H1 (cell line): ENCODE measurements at regions not wholly inside any gene's neighbourhood (a gene's known extent, or its start where the extent isn't known, plus 50 kb on each side); places are given as distances from the start of the nearest gene placed in this dataset.

Source experiments
- CTCF ChIA-PET: fragments of 300-600 bp; sonication (Branson Sonifier 250); formaldehyde crosslinking; loops from one replicate; lab custom pipeline; 2021; ENCODE audit not compliant: partially characterized antibody; lab: Charles Lee
- POLR2A ChIA-PET: fragments of 300-600 bp; sonication (Branson Sonifier 250); formaldehyde crosslinking; loops from one replicate; lab custom pipeline; 2021; ENCODE audit warnings: inconsistent platforms; ENCODE audit not compliant: partially characterized antibody; lab: Charles Lee
- DNase-seq, 2 experiments: peaks; one replicate each; pipeline versions ENCODE4 v3.0.0 to v3.0.0-alpha.2; 2010 to 2022; ENCODE audit warnings: low spot score in 2 of 2, low read depth in 1 of 2, mixed read lengths in 1 of 2
- FAIRE-seq: peaks from 2 replicates; lab custom pipeline; 2011; peaks lifted over from hg19 to GRCh38; lab: Jason Lieb, UNC
- H2AFZ ChIP-seq: 2 replicates; pipeline ENCODE4 v1.8.1; 2012; ENCODE audit warnings: low read length, inconsistent platforms
- H2AK5ac ChIP-seq: 2 replicates; pipeline ENCODE4 v1.6.1; 2013; ENCODE audit warnings: low read depth, low read length
- H2BK120ac ChIP-seq: replicated peaks from 2 replicates; pipeline ENCODE3; 2013; ENCODE audit warnings: low read depth, low read length, inconsistent platforms
- H2BK12ac ChIP-seq: 2 replicates; pipeline ENCODE4 v1.6.1; 2013; ENCODE audit warnings: low read depth, low read length
- H2BK15ac ChIP-seq: 2 replicates; pipeline ENCODE4 v1.6.1; 2013; ENCODE audit warnings: low read length
- H2BK20ac ChIP-seq: 2 replicates; pipeline ENCODE4 v1.6.1; 2013; ENCODE audit warnings: low read length
- H2BK5ac ChIP-seq: 2 replicates; pipeline ENCODE4 v1.6.1; 2013; ENCODE audit warnings: low read depth, low read length
- H3K14ac ChIP-seq: 2 replicates; pipeline ENCODE4 v1.6.1; 2013; ENCODE audit warnings: inconsistent platforms; ENCODE audit not compliant: insufficient read length
- H3K18ac ChIP-seq: 2 replicates; pipeline ENCODE4 v1.6.1; 2013; ENCODE audit warnings: low read length; ENCODE audit errors: extremely low read depth
- H3K23ac ChIP-seq: 2 replicates; pipeline ENCODE4 v1.6.1; 2013; ENCODE audit warnings: inconsistent platforms; ENCODE audit not compliant: insufficient read length
- H3K23me2 ChIP-seq: 2 replicates; pipeline ENCODE4 v1.6.1; 2013; ENCODE audit warnings: low read depth, low read length
- H3K27ac ChIP-seq: 2 replicates; pipeline ENCODE4 v1.6.1; 2011; ENCODE audit warnings: low read depth, low read length, inconsistent platforms
- H3K27me3 ChIP-seq, 4 experiments: replicated peaks in 1 of 4; 1 replicate in 1 of 4; 2 replicates in 3 of 4; pipeline versions ENCODE4 v1.6.1 to v1.8.1; 2011 to 2013; ENCODE audit warnings: low read length in 3 of 4, mild to moderate bottlenecking in 3 of 4, inconsistent platforms in 2 of 4, mixed read lengths in 2 of 4, moderate library complexity in 1 of 4; ENCODE audit not compliant: control insufficient read depth in 3 of 4, insufficient read depth in 3 of 4; ENCODE audit errors: extremely low read depth in 1 of 4
- H3K36me3 ChIP-seq, 4 experiments: 2 replicates each; pipeline versions ENCODE4 v1.6.1 to v1.8.1; 2011 to 2013; ENCODE audit warnings: mild to moderate bottlenecking in 4 of 4, low read length in 3 of 4, moderate library complexity in 2 of 4, control low read depth in 1 of 4, inconsistent platforms in 1 of 4; ENCODE audit not compliant: insufficient read depth in 4 of 4, control insufficient read depth in 2 of 4
- H3K4ac ChIP-seq: replicated peaks from 2 replicates; pipeline ENCODE3; 2013; ENCODE audit warnings: low read length, low read depth, mixed read lengths, inconsistent platforms; ENCODE audit not compliant: insufficient read length
- H3K4me1 ChIP-seq, 4 experiments: replicated peaks in 1 of 4; 1 replicate in 1 of 4; 2 replicates in 3 of 4; pipeline versions ENCODE4 v1.6.1 to v1.8.1; 2011 to 2013; ENCODE audit warnings: low read length in 3 of 4, inconsistent platforms in 2 of 4, mixed read lengths in 1 of 4; ENCODE audit not compliant: insufficient read depth in 4 of 4, control insufficient read depth in 3 of 4
- H3K4me2 ChIP-seq, 2 experiments: 2 replicates each; pipeline versions ENCODE4 v1.6.1 to v1.8.1; 2011 to 2013; ENCODE audit warnings: low read depth in 2 of 2, low read length in 2 of 2, control low read depth in 1 of 2, inconsistent platforms in 1 of 2, mild to moderate bottlenecking in 1 of 2; ENCODE audit not compliant: insufficient read depth in 1 of 2
- H3K4me3 ChIP-seq, 4 experiments: fragments of 200-600, 300-600 bp in 1 of 4; sonication (generic), shearing (Covaris generic), sonication (Bioruptor Twin) in 1 of 4; 2 replicates each; pipeline versions ENCODE4 v1.5.1 to v1.8.1; 2011 to 2016; ENCODE audit warnings: low read length in 4 of 4, low read depth in 3 of 4, control low read depth in 2 of 4, inconsistent platforms in 2 of 4, mild to moderate bottlenecking in 2 of 4, mixed read lengths in 1 of 4, moderate library complexity in 1 of 4; ENCODE audit not compliant: insufficient read depth in 2 of 4; ENCODE audit errors: extremely low read depth in 1 of 4
- H3K56ac ChIP-seq: replicated peaks from 2 replicates; pipeline ENCODE3; 2013; ENCODE audit warnings: low read depth, mild to moderate bottlenecking, mixed read lengths, low read length, inconsistent platforms; ENCODE audit not compliant: insufficient read length
- H3K79me1 ChIP-seq: 2 replicates; pipeline ENCODE4 v1.6.1; 2013; ENCODE audit warnings: low read depth, low read length, control low read depth
- H3K79me2 ChIP-seq, 2 experiments: 2 replicates each; pipeline versions ENCODE4 v1.6.1 to v1.8.1; 2012 to 2013; ENCODE audit warnings: low read length in 2 of 2, mild to moderate bottlenecking in 2 of 2, inconsistent platforms in 1 of 2; ENCODE audit not compliant: insufficient read depth in 2 of 2, control insufficient read depth in 1 of 2
- H3K9ac ChIP-seq, 4 experiments: replicated peaks in 1 of 4; 1 replicate in 1 of 4; 2 replicates in 3 of 4; pipeline versions ENCODE4 v1.6.1 to v1.8.1; 2011 to 2013; ENCODE audit warnings: low read depth in 3 of 4, low read length in 3 of 4, control low read depth in 2 of 4, mild to moderate bottlenecking in 2 of 4, moderate library complexity in 2 of 4, inconsistent platforms in 1 of 4; ENCODE audit errors: extremely low read depth in 1 of 4
- H3K9me3 ChIP-seq, 2 experiments: 2 replicates each; pipeline versions ENCODE4 v1.6.1 to v1.8.1; 2012 to 2013; ENCODE audit warnings: mild to moderate bottlenecking in 2 of 2, moderate library complexity in 2 of 2, control low read depth in 1 of 2, inconsistent platforms in 1 of 2, low read depth in 1 of 2, low read length in 1 of 2, mixed read lengths in 1 of 2; ENCODE audit not compliant: insufficient read depth in 2 of 2
- H4K20me1 ChIP-seq, 2 experiments: replicated peaks in 1 of 2; 2 replicates each; pipeline versions ENCODE3 to v1.8.1; 2011 to 2013; ENCODE audit warnings: inconsistent platforms in 2 of 2, low read length in 2 of 2, mild to moderate bottlenecking in 1 of 2; ENCODE audit not compliant: insufficient read depth in 2 of 2, control insufficient read depth in 1 of 2
- H4K5ac ChIP-seq: 2 replicates; pipeline ENCODE4 v1.6.1; 2013; ENCODE audit warnings: low read length, low read depth, mixed read lengths, inconsistent platforms; ENCODE audit not compliant: insufficient read length
- H4K8ac ChIP-seq: 2 replicates; pipeline ENCODE4 v1.8.0; 2013; ENCODE audit warnings: mild to moderate bottlenecking, moderate library complexity, low read length, inconsistent platforms; ENCODE audit not compliant: insufficient read depth; ENCODE audit errors: extremely low read depth
- H4K91ac ChIP-seq: replicated peaks from 2 replicates; pipeline ENCODE3; 2013; ENCODE audit warnings: low read length, mixed read lengths, inconsistent platforms; ENCODE audit not compliant: insufficient read length
- CEBPB ChIP-seq: IDR thresholded peaks from 2 replicates; pipeline ENCODE4 v1.6.1; 2012; ENCODE audit warnings: low read depth, low read length
- CREB1 ChIP-seq: IDR thresholded peaks from 2 replicates; pipeline ENCODE4 v1.6.1; 2012; ENCODE audit warnings: inconsistent platforms
- EZH2 ChIP-seq: fragments of 200-600 bp; sonication (generic); IDR thresholded peaks from 2 replicates; pipeline ENCODE4 v1.7.1; 2012; ENCODE audit warnings: low read depth, mild to moderate bottlenecking, moderate library complexity, low read length, inconsistent platforms; ENCODE audit not compliant: severe bottlenecking
- KDM1A ChIP-seq: fragments of 200-600, 300-600 bp; sonication (generic); IDR thresholded peaks from 2 replicates; pipeline ENCODE4 v1.7.1; 2016; ENCODE audit warnings: mild to moderate bottlenecking, low read length, borderline replicate concordance
- NANOG ChIP-seq: IDR thresholded peaks from 2 replicates; pipeline ENCODE4 v1.6.1; 2011; ENCODE audit warnings: low read length, low read depth, mild to moderate bottlenecking, inconsistent platforms; ENCODE audit not compliant: insufficient read depth, poor library complexity, severe bottlenecking
- POLR2A ChIP-seq, 2 experiments: IDR thresholded peaks; 1 replicate in 1 of 2; 2 replicates in 1 of 2; pipeline ENCODE4 v1.6.1; 2011; ENCODE audit warnings: low read depth in 2 of 2, low read length in 2 of 2, mild to moderate bottlenecking in 2 of 2; ENCODE audit errors: control extremely low read depth in 1 of 2
- RAD21 ChIP-seq, 2 experiments: IDR thresholded peaks in 1 of 2; conservative IDR thresholded peaks in 1 of 2; 2 replicates each; pipeline ENCODE4 v1.6.1; 2011; ENCODE audit warnings: low read depth in 2 of 2, low read length in 2 of 2, improper control_type of control experiment in 1 of 2, inconsistent platforms in 1 of 2, mild to moderate bottlenecking in 1 of 2, moderate library complexity in 1 of 2
- RNF2 ChIP-seq: fragments of 200-900, 300-1000 bp; sonication (generic); IDR thresholded peaks from 2 replicates; pipeline ENCODE4 v1.7.1; 2016; ENCODE audit warnings: borderline replicate concordance, low read depth, mild to moderate bottlenecking, antibody characterized with exemption, low read length; ENCODE audit not compliant: poor library complexity, severe bottlenecking; ENCODE audit errors: missing control alignments
- SIX5 ChIP-seq: IDR thresholded peaks from 2 replicates; pipeline ENCODE4 v1.6.1; 2011; ENCODE audit warnings: mild to moderate bottlenecking, low read depth, low read length
- SP4 ChIP-seq: IDR thresholded peaks from 2 replicates; pipeline ENCODE4 v1.6.1; 2012; ENCODE audit warnings: low read length, inconsistent platforms
- TAF7 ChIP-seq: optimal IDR thresholded peaks from 2 replicates; pipeline ENCODE3; 2011; ENCODE audit warnings: low read depth, mild to moderate bottlenecking, inconsistent platforms, low read length, moderate library complexity, borderline replicate concordance
- YY1 ChIP-seq: IDR thresholded peaks from 2 replicates; pipeline ENCODE4 v1.6.1; 2011; ENCODE audit warnings: low read depth, mild to moderate bottlenecking, low read length
- ZNF274 ChIP-seq: IDR thresholded peaks from 2 replicates; pipeline ENCODE4 v1.7.0; 2012; ENCODE audit warnings: low read length, borderline replicate concordance; ENCODE audit errors: extremely low read depth
- WGBS, 2 experiments: shearing (Covaris generic) in 1 of 2; methylation state at CpG; one replicate each; pipeline versions ENCODE4 v1.1.6 to v1.1.7; 2013 to 2015; ENCODE audit warnings: low lambda C conversion rate in 2 of 2, mixed read lengths in 2 of 2, inconsistent platforms in 1 of 2, low coverage in 1 of 2, missing lambda C conversion rate in 1 of 2; ENCODE audit not compliant: insufficient replicate concordance in 2 of 2, insufficient coverage in 1 of 2, insufficient read length in 1 of 2; ENCODE audit errors: extremely low coverage in 1 of 2, missing lambda C conversion rate in 1 of 2; 5-methylcytosine and 5-hydroxymethylcytosine counted together

GRCh38 chr13:58592786-58593185 is 961.2 kb downstream of the PCDH17 start:
- H2BK120ac ChIP-seq, result no peak overlapping the region
- TF ChIP-seq RNF2, result no peak
- no peak for TF ChIP-seq POLR2A (IDR thresholded peaks at IDR 0.05; ENCODE audit: control extremely low read depth in 1 of 2, low read depth in 2 of 2, low read length in 2 of 2)
- no peak for TF ChIP-seq RAD21 (IDR thresholded peaks at IDR 0.05 in 1 of 2, conservative IDR thresholded peaks at IDR 0.05 in 1 of 2; ENCODE audit: low read depth in 2 of 2, low read length in 2 of 2)
- TF ChIP-seq EZH2, result no peak
- TF ChIP-seq SIX5, result no peak
- no peak for TF ChIP-seq NANOG
- no peak for TF ChIP-seq CREB1
- TF ChIP-seq CEBPB, result no peak
- TF ChIP-seq YY1, result no peak
- no peak for TF ChIP-seq KDM1A
- no peak for TF ChIP-seq ZNF274
- TF ChIP-seq SP4, result no peak
- TF ChIP-seq TAF7, result no peak

More at GRCh38 chr13:58592786-58593185, 961.2 kb downstream of the PCDH17 start:
- Histone ChIP-seq H2AK5ac (no peak overlapping the region), H4K5ac (no peak overlapping the region), H4K91ac (no peak overlapping the region), H4K20me1 (no peaks in the 10 kb centered on the region), H2BK20ac (no peak overlapping the region), H3K18ac (no peak overlapping the region), H3K9ac (no peak overlapping the region), H3K4me1 (peaks cover 0 to 2% (median 0%) of the 10 kb centered on the region in 4 experiments; a peak in 2 of 7 replicates), H3K36me3 (no peaks in the 10 kb centered on the region), H2BK15ac (no peak overlapping the region), H3K79me1 (no peaks in the 10 kb centered on the region), H3K14ac (no peak overlapping the region), H3K27me3 (no peaks in the 10 kb centered on the region), H3K56ac (no peak overlapping the region), H3K4ac (no peak overlapping the region), H3K9me3 (no peaks in the 10 kb centered on the region), H4K8ac (no peak overlapping the region), H2BK5ac (no peak overlapping the region), H3K79me2 (no peaks in the 10 kb centered on the region), H3K4me2 (no peak overlapping the region), H2BK12ac (no peak overlapping the region), H3K27ac (no peak overlapping the region), H3K23me2 (no peaks in the 10 kb centered on the region), H3K23ac (no peak overlapping the region), H3K4me3 (no peak overlapping the region), H2AFZ (no peak overlapping the region)
- DNase-seq (no peak), FAIRE-seq (no peak)
- ChIA-PET CTCF (no interaction called here), POLR2A (no interaction called here)
- 100% methylated on average over 1 of the region's 1 CpG; no CpG with 5 or more reads in 1 of the 2 experiments for whole genome bisulfite sequencing, 2 experiments
